Keratinocyte (primary cell): ENCODE measurements at regions not wholly inside any gene's neighbourhood (a gene's known extent, or its start where the extent isn't known, plus 50 kb on each side); places are given as distances from the start of the nearest gene placed in this dataset.

Experiments
- CTCF ChIP-seq, 3 experiments: IDR thresholded peaks in 1 of 3; conservative IDR thresholded peaks in 1 of 3; optimal IDR thresholded peaks in 1 of 3; 2 replicates in 2 of 3; 3 replicates in 1 of 3; pipeline versions ENCODE3 to v1.5.1; 2011; ENCODE audit warnings: low read length in 3 of 3, mild to moderate bottlenecking in 3 of 3, moderate library complexity in 2 of 3, control low read depth in 1 of 3, inconsistent platforms in 1 of 3; ENCODE audit not compliant: insufficient read depth in 2 of 3; ENCODE audit errors: extremely low read depth in 1 of 3
- EZH2 ChIP-seq: IDR thresholded peaks from one replicate; pipeline ENCODE4 v1.6.1; 2012; ENCODE audit warnings: inconsistent platforms, mild to moderate bottlenecking, low read length, moderate library complexity

- TF ChIP-seq CTCF (optimal IDR thresholded peaks at IDR 0.05 in 1 of 3, IDR thresholded peaks at IDR 0.05 in 1 of 3, conservative IDR thresholded peaks at IDR 0.05 in 1 of 3; ENCODE audit: extremely low read depth in 1 of 3, insufficient read depth in 2 of 3, low read length in 3 of 3) (no peak), EZH2 (no peak)
Observed at GRCh38 chr2:121903037-121903689, 147.7 kb downstream of the TSN start.
